GM19023 (cell line): ENCODE measurements at regions not wholly inside any gene's neighbourhood (a gene's known extent, or its start where the extent isn't known, plus 50 kb on each side); places are given as distances from the start of the nearest gene placed in this dataset.
"Not testable (repeated sequence)": the region's sequence is repeated elsewhere in the genome, so short reads cannot be mapped to it uniquely, and the experiment has no call there.

ENCODE experiments used
- ATAC-seq: cut with Tn5 transposase; IDR thresholded peaks from one replicate; pipeline ENCODE4 v1.9.1; 2021; ENCODE audit warnings: mild to moderate bottlenecking, moderate library complexity; ENCODE audit not compliant: unreplicated experiment

DNA sequence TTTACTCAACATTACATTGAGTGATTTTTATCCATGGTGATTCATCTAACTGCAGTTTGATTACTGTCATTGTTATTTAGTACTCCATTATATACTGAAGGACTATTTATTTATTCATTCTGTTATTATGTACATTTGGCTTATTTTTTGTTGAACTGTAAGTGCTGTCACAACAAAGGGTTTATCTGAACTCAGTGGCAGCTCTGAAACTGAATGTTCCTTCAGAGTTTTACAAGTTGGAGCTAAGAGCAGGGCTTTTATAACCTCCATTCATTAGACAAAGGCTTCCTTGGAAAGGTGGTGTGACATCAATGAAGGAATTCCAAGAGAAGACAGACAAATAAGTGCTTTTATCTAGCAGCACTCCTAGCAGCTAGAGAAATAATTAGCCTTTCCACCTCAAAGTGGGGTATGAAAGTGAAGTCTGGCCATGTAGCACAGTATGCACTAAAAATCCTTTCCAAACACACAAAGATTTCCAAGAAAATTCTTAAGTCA, 83.3 kb upstream of the GORAB start:
- no peak for ATAC-seq

DNA sequence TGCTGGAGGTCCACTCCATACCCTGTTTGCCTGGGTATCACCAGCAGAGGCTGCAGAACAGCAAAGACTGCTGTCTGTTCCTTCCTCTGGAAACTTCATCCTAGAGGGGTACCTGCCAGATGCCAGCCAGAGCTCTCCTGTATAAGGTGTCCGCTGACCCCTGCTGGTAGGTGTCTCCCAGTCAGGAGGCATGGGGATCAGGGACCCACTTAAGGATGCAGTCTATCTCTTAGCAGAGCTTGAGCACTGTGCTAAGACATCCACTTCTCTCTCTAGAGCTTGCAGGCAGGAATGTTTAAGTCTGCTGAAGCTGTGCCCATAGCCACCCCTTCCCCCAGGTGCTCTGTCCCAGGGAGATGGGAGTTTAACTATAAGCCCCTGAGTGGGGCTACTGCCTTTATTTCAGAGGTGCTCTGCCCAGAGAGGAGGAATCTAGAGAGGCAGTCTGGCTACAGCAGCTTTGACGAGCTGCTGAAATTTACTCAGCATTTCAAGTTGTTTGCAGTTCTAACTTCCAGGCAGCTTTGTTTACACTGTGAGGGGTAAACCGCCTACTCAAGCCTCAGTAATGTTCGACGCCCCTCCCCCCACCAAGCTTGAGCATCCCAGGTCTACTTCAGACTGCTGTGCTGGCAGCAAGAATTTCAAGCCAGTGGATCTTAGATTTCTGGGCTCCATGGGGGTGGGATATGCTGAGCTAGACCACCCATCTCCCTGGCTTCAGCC, 74.5 kb upstream of the GORAB start:
- ATAC-seq, result not testable (repeated sequence)

- ATAC-seq, result no peak
Measured at GRCh38 chr1:170460001-170460400, 72.0 kb upstream of the GORAB start.

- ATAC-seq, result no peak
Measured at GRCh38 chr1:170460414-170461155, 71.4 kb upstream of the GORAB start.

GRCh38 chr1:170461291-170461747, 70.6 kb upstream of the GORAB start:
- no peak for ATAC-seq

DNA sequence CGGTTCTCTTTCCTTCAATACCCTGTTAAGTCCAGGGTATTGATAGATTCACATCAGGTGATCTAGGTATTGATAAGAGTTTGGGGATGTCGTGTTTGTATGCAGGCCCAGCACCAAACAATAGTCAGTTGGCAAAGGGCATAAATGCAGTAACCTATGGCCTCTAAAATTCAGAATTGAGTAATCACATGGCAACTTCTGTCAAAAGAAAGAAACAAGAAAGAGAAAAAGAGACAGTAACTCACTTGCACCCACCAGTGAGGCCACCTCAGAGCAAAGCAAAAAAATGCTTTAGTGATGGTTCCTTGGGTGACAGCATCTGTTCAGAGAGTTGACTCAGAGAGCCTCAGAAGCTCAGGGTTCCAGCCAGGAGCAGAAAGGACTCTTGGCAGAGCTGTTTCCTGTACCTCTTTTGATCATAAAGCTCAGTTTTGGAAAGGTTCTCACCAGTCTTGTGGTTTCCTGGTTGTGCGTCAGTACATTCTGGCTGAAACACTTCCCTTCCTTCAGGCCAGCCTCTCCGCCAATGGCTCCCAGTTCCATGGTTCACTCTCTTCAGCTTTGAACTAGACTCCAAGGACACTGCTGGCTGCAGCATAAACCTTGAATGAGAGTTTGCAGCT, 70.1 kb upstream of the GORAB start:
- no peak for ATAC-seq

DNA sequence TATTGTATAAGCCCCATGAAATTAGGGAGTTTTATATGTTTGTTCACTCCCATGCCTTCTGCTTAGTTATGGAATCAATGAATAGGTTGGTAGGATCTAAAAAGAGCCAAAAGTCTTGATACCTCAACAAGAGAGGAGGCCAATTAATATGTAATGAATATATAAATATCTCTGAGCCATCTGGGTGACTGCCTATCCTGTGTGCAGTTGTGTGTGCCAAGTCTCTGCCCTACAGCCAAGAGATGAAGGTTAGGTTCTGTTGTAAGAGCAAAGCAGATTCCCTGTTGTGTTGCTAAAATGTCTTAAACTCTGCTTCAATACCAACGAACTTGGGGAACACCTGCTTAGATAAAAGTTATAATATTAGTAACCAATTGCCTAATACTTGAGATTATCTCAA, 61.8 kb upstream of the GORAB start:
- no peak for ATAC-seq

GRCh38 chr1:170471398-170472053, 60.4 kb upstream of the GORAB start:
- no peak for ATAC-seq

DNA sequence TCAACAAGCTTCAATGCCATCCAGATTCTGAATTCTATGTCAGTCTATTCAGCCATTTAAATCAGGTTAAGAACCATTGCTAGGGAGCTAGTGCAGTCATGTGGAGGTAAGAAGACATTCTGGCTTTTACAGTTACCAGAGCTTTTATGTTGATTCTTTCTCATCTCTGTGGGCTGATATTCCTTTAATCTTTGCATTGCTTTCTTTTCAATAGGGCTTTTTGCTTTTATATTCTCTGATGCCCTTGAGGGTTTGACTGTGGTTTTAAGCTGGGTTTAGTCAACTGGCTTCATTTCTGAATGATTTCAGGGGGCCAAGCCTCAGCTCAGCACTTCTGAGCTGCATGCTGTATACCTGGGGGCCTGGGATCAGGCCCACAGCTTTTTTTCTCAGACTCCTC, 51.0 kb upstream of the GORAB start:
- no peak for ATAC-seq
